ENCODE measurements at regions not wholly inside any gene's neighbourhood (a gene's known extent, or its start where the extent isn't known, plus 50 kb on each side); places are given as distances from the start of the nearest gene placed in this dataset.

DNA sequence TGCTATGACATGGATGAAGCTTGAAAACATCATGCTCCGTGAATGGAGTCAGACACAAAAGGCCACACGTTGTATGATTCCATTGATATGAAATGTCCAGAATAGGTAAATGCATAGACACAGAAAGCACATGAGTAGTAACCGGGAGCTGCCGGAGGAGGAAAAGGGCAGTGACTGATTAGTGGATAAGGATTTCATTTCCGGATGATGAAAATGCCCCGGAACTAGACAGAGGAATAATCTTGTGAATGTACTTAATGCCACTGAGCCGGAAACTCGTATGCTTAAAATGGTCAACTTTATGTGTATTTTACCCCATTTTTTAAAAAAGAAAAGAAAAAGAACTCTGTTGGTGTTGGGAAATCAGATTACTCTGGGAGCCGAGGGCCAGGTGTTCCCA lies 112.7 kb upstream of the FAM9B start:
- DNase-seq (ENCODE audit: low read depth, low spot score) = no peak
- Histone ChIP-seq H4K20me1 (ENCODE audit: control insufficient read depth, extremely low read depth, insufficient read depth, low read length) (no peaks in the 10 kb centered on the region), H3K9me3 (ENCODE audit: control insufficient read depth, low read depth, low read length) (no peaks in the 10 kb centered on the region), H3K9me1 (ENCODE audit: control insufficient read depth, extremely low read depth, insufficient read depth, low read length) (no peaks in the 10 kb centered on the region), H3K4me2 (ENCODE audit: control insufficient read depth, extremely low read depth, insufficient read depth, low read depth, low read length) (no peak overlapping the region), H3K4me3 (ENCODE audit: control insufficient read depth in 2 of 3, extremely low read depth in 1 of 3, insufficient read depth in 2 of 3, low read depth in 1 of 3, low read length in 3 of 3) (no peak overlapping the region), H3K36me3 (ENCODE audit: control insufficient read depth in 2 of 2, extremely low read depth in 1 of 2, insufficient read depth in 2 of 2, low read length in 2 of 2) (no peaks in the 10 kb centered on the region), H3K27ac (ENCODE audit: control insufficient read depth, insufficient read depth, low read length) (no peak overlapping the region), H3K27me3 (ENCODE audit: control insufficient read depth, extremely low read depth, insufficient read depth, low read length) (no peaks in the 10 kb centered on the region), H3K79me2 (ENCODE audit: control insufficient read depth, insufficient read depth, low read length) (no peaks in the 10 kb centered on the region), H3K4me1 (ENCODE audit: control insufficient read depth, extremely low read depth, insufficient read depth, low read length) (peaks cover 13% of the 10 kb centered on the region), H3K9ac (ENCODE audit: control insufficient read depth, extremely low read depth, insufficient read depth, low read length) (no peak overlapping the region), H2AFZ (ENCODE audit: control insufficient read depth, low read length) (no peak overlapping the region)
- no peak for FAIRE-seq
- TF ChIP-seq EZH2 (IDR thresholded peaks at IDR 0.05; ENCODE audit: low read length) = no peak
- TF ChIP-seq, protein P1, sequence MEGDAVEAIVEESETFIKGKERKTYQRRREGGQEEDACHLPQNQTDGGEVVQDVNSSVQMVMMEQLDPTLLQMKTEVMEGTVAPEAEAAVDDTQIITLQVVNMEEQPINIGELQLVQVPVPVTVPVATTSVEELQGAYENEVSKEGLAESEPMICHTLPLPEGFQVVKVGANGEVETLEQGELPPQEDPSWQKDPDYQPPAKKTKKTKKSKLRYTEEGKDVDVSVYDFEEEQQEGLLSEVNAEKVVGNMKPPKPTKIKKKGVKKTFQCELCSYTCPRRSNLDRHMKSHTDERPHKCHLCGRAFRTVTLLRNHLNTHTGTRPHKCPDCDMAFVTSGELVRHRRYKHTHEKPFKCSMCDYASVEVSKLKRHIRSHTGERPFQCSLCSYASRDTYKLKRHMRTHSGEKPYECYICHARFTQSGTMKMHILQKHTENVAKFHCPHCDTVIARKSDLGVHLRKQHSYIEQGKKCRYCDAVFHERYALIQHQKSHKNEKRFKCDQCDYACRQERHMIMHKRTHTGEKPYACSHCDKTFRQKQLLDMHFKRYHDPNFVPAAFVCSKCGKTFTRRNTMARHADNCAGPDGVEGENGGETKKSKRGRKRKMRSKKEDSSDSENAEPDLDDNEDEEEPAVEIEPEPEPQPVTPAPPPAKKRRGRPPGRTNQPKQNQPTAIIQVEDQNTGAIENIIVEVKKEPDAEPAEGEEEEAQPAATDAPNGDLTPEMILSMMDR (optimal IDR thresholded peaks at IDR 0.05 in 1 of 3, IDR thresholded peaks at IDR 0.05 in 1 of 3, conservative IDR thresholded peaks at IDR 0.05 in 1 of 3; ENCODE audit: extremely low read depth in 1 of 3, insufficient read depth in 2 of 3, low read length in 3 of 3) = no peak
- dilution Hi-C loops (cut with MboI; ENCODE audit: extremely low pct_ligation_motif_present, low sequenced_read_pairs) = no loop called here

DNA sequence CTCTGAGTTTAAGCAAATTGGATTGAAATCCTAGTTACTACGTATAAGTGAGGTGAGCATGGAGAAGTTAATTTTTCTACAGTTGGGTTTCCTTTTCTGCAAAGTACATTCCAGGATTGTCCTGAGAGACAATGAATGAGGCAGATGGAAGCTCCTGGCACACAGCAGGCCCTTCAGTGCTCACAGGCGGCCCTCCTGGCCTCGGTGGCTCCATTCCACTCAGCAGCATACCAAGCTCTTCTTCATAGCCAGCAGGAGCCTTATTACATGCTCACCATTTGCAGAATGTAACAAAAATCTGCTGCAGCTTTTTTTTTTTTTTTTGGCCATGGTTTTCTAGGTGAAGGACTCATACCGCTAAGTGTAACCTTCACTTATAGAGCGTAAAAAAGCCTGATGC lies 113.2 kb upstream of the FAM9B start:
- Histone ChIP-seq H4K20me1 (ENCODE audit: control insufficient read depth, extremely low read depth, insufficient read depth, low read length) (no peaks in the 10 kb centered on the region), H2AFZ (ENCODE audit: control insufficient read depth, low read length) (no peak overlapping the region), H3K4me3 (ENCODE audit: control insufficient read depth in 2 of 3, extremely low read depth in 1 of 3, insufficient read depth in 2 of 3, low read depth in 1 of 3, low read length in 3 of 3) (no peak overlapping the region), H3K4me2 (ENCODE audit: control insufficient read depth, extremely low read depth, insufficient read depth, low read depth, low read length) (no peak overlapping the region), H3K9me1 (ENCODE audit: control insufficient read depth, extremely low read depth, insufficient read depth, low read length) (no peaks in the 10 kb centered on the region), H3K9me3 (ENCODE audit: control insufficient read depth, low read depth, low read length) (no peaks in the 10 kb centered on the region), H3K9ac (ENCODE audit: control insufficient read depth, extremely low read depth, insufficient read depth, low read length) (no peak overlapping the region), H3K4me1 (ENCODE audit: control insufficient read depth, extremely low read depth, insufficient read depth, low read length) (peaks cover 11% of the 10 kb centered on the region), H3K27me3 (ENCODE audit: control insufficient read depth, extremely low read depth, insufficient read depth, low read length) (no peaks in the 10 kb centered on the region), H3K79me2 (ENCODE audit: control insufficient read depth, insufficient read depth, low read length) (no peaks in the 10 kb centered on the region), H3K36me3 (ENCODE audit: control insufficient read depth in 2 of 2, extremely low read depth in 1 of 2, insufficient read depth in 2 of 2, low read length in 2 of 2) (no peaks in the 10 kb centered on the region), H3K27ac (ENCODE audit: control insufficient read depth, insufficient read depth, low read length) (no peak overlapping the region)
- FAIRE-seq (no peak), DNase-seq (ENCODE audit: low read depth, low spot score) (no peak)
- TF ChIP-seq, protein P1 (optimal IDR thresholded peaks at IDR 0.05 in 1 of 3, IDR thresholded peaks at IDR 0.05 in 1 of 3, conservative IDR thresholded peaks at IDR 0.05 in 1 of 3; ENCODE audit: extremely low read depth in 1 of 3, insufficient read depth in 2 of 3, low read length in 3 of 3) = no peak
- TF ChIP-seq EZH2 (IDR thresholded peaks at IDR 0.05; ENCODE audit: low read length) = no peak
- dilution Hi-C loops (cut with MboI; ENCODE audit: extremely low pct_ligation_motif_present, low sequenced_read_pairs) = no loop called here

Data from keratinocyte (primary cell).